Activated CD8-positive, alpha-beta memory T cell treated with anti-CD3 and anti-CD28 coated beads for 48 hours (primary cell): ENCODE measurements at regions not wholly inside any gene's neighbourhood (a gene's known extent, or its start where the extent isn't known, plus 50 kb on each side); places are given as distances from the start of the nearest gene placed in this dataset.
"Not testable (repeated sequence)": the region's sequence is repeated elsewhere in the genome, so short reads cannot be mapped to it uniquely, and the experiment has no call there.

Source experiments
- DNase-seq, 3 experiments: peaks; one replicate each; pipeline ENCODE4 v3.0.0-alpha.2; 2020; ENCODE audit warnings: low read depth in 2 of 3, low spot score in 2 of 3

DNA sequence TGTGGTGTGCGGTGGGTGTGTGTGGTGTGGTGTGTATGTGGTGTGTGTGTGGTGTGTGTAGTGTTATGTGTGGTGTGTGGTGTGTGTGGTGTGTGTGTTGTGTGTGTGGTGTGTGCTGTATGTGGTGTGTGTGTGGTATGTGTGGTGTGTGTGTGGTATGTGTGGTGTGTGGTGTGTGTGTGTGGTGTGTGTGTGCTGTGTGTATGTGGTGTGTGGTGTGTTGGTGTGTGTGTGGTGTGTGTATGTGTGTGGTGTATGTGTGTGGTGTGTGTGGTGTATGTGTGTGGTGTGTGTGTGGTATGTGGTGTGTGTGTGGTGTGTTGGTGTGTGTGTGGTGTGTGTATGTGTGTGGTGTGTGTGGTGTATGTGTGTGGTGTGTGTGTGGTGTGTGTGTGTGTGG, 144.3 kb downstream of the HSD17B3 start:
- DNase-seq: no peak

- DNase-seq: no peak
Observed at GRCh38 chr9:96156171-96156974, 145.6 kb downstream of the HSD17B3 start.

DNA sequence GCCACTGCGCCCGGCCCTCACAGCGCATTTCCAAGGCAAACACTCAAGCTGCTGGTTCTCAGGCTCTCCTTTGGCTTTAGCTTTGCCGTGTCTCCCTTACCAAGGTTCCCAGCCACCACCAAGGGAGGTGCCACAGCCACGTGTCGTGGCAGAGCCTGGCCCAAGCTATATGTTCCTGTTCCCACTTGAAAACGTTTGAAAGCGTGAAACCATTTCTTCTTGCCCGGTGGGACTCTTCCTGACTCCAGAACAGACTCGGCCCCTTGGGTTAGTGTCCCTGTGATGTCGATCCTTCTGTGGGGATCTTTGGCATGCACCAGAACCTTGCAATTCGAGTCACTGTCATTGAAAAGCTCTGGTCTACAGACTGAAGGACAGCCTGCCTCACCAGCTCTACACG, 147.9 kb downstream of the HSD17B3 start:
- DNase-seq: no peak

DNA sequence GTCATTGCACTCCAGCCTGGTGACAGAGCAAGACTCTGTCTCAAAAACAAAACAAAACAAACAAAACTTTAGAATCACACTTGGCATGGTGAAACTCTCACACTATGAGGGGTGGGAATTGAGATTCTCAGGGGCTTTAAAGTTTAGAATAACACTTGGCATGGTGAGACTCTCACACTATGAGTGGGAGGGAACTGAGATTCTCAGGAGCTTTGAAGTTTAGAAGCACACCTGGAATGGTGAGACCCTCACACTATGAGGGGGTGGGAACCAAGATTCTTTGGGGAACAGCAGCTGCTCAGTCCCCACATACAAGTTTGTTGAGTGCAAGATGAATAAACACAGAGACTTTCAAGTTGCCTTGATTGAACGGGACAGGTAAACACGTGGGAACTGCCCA, 149.4 kb downstream of the HSD17B3 start:
- DNase-seq: no peak

DNA sequence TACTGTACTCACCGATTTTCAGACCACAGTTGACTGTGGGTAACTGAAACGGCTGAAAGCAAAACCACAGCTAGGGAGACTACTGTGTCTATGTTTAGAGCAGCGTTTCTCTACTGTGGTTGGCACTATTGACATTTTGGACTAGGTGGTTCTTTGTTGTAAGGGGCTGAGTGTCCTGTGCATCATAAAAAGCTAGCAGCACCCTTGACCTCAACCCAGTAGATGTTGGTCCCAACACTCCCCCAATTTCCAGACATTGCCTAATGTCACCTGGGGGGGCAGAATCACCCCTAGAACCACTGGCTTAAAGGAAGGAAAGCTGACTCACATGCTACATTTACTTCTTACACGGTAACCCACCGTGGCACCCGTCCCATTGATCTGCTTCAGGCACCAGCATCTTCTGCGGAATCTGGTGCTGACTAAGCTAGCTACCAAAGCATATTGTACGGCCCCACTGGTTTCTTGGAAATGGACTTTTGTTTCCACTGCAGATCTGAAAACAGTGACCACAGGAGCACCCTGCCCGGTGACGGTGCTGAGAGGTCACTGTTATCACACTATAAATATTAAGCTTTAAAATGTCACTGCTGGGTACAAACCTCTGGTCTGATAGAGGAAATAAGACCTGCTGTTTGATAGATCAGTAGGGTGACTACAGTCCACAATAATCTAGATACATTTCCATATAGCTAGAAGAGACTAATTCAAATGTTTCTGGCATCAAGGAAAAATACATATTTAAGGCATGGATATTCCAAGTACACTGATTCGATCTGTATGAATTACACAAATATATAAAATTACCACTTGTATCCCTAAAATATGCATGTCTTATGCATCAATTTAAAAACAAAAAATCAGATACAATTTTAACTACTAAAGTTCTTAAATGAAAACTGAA, 151.4 kb downstream of the HSD17B3 start:
- DNase-seq: peak; percentile 26 to 52 (median 49)

DNA sequence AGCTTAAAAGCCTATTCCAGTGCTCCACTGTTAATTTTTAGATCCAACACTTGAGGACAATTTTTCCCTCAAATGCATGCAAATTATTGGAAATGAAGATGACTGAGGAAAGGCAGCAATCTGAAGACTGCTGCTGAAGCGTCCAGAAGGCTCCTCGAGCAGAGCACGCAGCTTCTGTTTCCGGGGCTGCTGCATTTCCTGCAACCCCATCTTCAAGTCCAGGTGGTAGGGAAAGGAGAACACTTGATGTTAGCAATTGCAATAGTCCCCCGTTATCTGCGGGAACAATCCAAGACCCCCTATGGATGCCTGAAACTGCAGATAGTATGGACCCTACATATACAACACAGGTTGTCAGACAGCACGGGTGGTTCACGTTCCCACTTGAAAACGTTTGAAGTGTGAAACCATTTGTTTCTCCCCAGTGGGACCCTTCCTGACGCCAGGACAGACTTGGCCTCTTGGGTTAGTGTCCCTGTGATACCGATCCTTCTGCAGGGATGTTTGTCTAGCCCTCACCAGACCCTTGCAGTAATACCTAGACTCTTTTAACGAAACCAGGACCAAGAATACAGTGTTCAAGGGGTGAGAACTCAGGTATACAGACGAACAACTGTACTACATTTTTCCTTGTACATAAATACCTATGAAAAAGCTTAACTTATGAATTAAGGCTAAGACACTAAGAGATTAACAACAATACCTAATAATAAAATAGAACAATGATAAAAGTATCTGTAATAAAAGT, 152.3 kb downstream of the HSD17B3 start:
- no peak for DNase-seq

DNA sequence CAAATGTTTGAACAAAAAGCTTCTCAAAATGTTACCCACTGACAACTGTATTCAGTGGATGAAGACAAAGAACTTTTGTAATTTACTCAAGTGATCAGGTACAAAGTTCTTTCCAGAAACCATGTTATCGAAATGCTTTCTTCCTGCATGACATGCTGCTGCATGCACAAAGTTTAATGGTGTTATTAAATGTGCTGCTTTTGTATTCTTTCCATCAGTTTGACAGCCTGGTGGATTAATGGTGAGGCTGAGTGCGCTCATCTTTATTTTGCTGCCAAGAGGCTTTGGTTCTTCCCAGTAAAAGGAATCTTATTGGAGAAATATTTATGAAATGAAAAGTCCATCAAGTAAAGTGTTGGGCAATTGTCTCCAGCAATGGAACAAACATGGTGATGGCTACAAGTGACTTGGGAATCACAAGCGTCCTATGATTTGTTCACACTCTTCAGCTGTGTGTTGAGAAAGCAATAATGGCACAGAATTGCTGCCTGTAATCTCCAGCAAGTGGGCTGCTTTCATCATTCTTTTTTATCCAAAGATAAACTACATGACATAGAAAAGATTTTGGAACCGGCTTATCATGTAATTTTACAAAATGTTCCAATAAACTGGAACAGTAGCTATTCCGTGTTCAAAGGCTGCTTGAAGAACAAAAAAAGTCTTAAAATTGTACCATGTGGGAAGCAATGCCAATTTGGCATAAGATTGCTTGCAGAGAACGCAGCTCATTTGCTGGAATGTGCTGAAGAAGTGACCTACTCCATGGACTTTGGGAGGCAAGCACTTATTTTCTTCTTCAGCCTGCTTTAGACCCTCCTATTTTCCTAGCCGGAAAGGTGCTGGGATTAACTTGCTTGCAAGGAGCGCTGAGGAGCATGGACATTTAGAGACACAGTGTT, 153.1 kb downstream of the HSD17B3 start:
- no peak for DNase-seq

- not testable (repeated sequence) for DNase-seq
Observed at GRCh38 chr9:96147029-96147428, 154.9 kb downstream of the HSD17B3 start.

DNA sequence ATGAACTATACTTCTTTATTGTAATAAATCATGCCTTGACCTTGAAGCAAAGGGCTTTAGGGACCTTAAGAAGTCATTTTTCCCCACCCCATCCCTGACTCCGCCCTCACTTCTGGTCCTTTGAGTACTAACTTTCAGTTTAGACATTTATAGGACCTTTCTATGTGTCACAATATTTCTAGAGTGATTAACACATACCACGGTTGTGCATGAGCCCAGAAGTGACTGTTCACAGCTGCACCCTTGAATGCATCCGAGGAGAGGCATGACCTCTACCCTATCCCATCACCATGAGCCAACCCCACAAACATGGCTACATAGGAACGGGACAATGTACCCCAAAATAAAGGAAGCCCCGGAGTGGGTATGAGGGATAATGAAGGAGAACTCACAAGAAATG, 160.3 kb downstream of the HSD17B3 start:
- no peak for DNase-seq

- DNase-seq: no peak
Observed at GRCh38 chr9:96141128-96141474, 160.9 kb downstream of the HSD17B3 start.

DNA sequence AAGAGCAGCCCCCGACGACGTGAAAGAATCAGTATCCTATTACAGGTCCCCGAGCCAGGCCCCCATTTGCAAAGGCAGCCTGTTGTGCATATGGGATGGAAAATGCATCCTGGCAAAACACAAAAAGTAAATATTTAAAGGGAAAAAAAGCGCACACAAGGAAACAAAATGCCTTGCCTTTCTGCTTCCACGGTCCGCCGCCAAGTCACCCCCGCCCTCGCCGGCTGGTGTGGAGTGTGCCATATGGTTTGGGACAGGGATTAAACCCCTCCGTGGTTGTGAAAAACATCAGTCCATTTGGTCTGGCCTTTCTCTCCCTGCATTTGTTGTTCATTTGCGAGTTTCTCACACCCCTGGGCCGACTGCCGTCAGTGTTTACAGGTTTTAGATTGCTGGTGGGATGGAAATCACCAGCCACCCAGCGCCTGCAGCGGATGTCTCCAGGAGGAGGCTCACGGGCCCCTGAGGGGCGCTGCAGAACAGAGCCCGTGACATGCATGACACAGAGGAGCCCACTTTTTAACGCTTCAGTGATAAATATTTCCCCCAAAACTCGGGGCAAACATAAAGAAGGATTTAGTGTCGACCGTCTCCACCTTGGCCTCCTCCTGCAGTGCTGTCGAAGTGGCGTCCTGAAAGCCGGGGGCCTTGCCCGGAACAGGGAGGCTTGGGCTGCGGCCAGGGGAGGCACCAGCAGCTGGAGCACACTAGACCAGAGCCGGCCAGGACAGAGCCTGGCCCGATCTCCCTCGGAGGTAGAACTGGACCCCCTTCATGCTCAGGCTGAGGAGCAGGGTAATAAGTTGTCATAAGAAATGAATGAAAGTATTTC, 161.5 kb downstream of the HSD17B3 start:
- no peak for DNase-seq

- DNase-seq: no peak
Observed at GRCh38 chr9:96139592-96140295, 162.2 kb downstream of the HSD17B3 start.

DNA sequence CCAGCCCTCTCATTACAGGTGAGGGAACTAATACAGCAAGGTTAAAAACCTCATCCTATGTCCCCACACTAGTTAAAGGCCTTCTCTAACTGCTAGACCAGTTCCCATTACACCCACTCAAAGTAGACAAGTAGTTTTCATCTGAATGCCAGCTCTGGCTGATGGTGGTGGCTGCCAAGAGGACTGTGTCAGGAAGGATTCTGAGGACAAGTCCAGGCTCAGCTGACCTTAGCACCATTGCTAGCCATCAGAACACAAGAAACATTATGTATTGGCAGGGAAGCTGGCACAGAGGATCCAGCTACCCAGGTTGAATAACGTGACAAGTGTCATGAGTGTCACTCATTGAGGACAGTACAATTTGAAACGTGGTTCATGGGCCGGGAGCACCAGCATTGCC, 163.4 kb downstream of the HSD17B3 start:
- DNase-seq: no peak

DNA sequence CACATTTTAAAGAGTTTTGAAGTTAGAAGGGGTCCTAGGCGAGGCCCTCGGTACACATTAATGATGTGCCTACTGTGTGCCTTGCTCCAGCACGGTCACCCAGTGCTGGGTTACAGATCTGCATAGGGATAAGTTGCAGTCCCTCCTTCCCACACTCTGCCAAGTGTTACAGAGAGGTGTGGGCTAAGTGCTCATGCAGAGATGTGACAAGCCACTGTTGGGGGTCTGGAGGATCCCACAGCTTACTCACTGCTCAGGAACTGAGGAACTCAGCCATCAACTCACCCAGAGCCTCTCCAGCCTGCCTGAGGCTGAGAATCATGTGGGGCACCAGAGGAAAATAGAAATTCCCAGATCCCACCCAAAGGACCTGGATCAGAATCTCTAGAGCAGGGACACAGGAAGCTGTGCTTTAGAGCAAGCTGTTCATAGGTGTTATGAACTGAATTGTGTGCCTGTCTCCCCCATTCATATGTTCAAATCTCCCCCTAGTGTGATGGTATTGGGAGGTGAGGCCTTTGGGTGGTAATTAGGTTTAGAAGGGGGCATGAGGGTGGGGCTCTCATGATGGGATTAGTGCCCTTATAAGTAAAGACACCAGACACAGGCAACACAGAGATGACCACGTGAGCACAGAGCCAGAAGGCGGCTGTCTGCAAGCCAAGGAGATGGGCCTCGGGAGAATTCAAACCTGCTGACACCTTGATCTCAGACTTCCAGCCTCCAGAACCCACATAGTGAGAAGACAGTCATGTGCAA, 164.1 kb downstream of the HSD17B3 start:
- no peak for DNase-seq

- DNase-seq: no peak
Observed at GRCh38 chr9:96136992-96137670, 164.8 kb downstream of the HSD17B3 start.

DNA sequence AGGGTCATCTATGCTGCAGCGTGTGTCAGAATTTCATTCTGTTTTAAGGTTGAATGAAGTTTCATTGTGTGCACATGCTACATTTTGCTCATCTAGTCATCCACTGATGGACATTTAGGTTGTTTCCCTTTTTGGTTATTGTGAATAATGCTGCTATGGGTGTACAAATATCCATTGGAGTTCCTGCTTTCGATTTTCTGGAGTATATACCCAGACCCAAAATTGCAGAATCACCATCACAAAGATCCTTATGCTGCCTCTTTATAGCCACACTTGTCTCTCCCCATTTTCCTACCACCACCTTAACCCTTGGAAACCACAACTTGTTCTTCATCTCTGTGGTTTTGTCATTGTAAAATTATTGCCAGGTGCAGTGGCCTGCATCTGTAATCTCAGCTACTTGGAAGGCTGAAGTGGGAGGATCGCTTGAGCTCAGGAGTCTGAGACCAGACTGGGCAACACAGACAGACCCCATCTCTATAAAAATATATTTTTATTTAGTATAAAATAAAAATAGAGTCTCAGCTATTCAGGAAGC, 166.2 kb downstream of the HSD17B3 start:
- DNase-seq: no peak

GRCh38 chr9:96135076-96135752, 166.8 kb downstream of the HSD17B3 start:
- no peak for DNase-seq
